ENCODE measurements at regions not wholly inside any gene's neighbourhood (a gene's known extent, or its start where the extent isn't known, plus 50 kb on each side); places are given as distances from the start of the nearest gene placed in this dataset.

GRCh38 chr2:60106836-60107529 lies 446.5 kb downstream of the BCL11A start:
- H3K4me1 ChIP-seq (ENCODE audit: control insufficient read depth in 2 of 2, insufficient read depth in 2 of 2, low read length in 1 of 2), result no peaks in the 10 kb centered on the region
- H3K27me3 ChIP-seq (ENCODE audit: control insufficient read depth in 1 of 2, insufficient read depth in 2 of 2, low read length in 2 of 2), result no peaks in the 10 kb centered on the region
- H3K36me3 ChIP-seq (ENCODE audit: control insufficient read depth in 2 of 2, insufficient read depth in 2 of 2, low read length in 1 of 2), result no peaks in the 10 kb centered on the region
- no peak overlapping the region for H3K4me3 ChIP-seq (ENCODE audit: low read depth in 1 of 2, low read length in 2 of 2)
- H3K9me3 ChIP-seq (ENCODE audit: control insufficient read depth in 2 of 2, insufficient read depth in 1 of 2, low read depth in 1 of 2, low read length in 1 of 2), result no peaks in the 10 kb centered on the region
- no peak overlapping the region for H3K27ac ChIP-seq (ENCODE audit: low read depth in 2 of 2, low read length in 1 of 2)
- WGBS, 2 donors, result 52 to 60% methylated on average over 2 of the region's 2 CpGs

DNA sequence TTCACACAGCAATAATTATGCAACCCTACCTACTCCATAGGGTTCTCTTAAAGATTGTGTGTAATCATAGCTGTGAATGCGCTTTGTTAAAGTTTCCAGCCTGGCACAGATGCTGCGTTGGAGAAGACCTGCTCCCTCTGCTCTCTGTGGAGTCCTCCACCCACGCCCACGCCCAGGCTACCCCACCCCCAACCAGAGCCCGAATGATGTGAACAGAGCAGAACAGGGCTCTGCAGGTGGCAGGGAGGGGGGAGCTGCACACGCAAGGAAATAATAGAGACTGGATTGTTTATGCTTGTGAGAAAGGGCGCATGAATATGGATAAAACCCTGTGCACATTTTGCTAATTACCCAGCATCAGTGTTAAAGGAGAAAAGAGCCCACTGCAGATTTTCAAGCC lies 447.5 kb downstream of the BCL11A start:
- Histone ChIP-seq H3K9me3 (ENCODE audit: control insufficient read depth in 2 of 2, insufficient read depth in 1 of 2, low read depth in 1 of 2, low read length in 1 of 2) (no peaks in the 10 kb centered on the region), H3K4me1 (ENCODE audit: control insufficient read depth in 2 of 2, insufficient read depth in 2 of 2, low read length in 1 of 2) (no peaks in the 10 kb centered on the region), H3K36me3 (ENCODE audit: control insufficient read depth in 2 of 2, insufficient read depth in 2 of 2, low read length in 1 of 2) (no peaks in the 10 kb centered on the region), H3K4me3 (ENCODE audit: low read depth in 1 of 2, low read length in 2 of 2) (no peak overlapping the region), H3K27me3 (ENCODE audit: control insufficient read depth in 1 of 2, insufficient read depth in 2 of 2, low read length in 2 of 2) (no peaks in the 10 kb centered on the region), H3K27ac (ENCODE audit: low read depth in 2 of 2, low read length in 1 of 2) (no peak overlapping the region)
- 80 to 88% methylated on average over 7 of the region's 7 CpGs for WGBS, 2 donors

DNA sequence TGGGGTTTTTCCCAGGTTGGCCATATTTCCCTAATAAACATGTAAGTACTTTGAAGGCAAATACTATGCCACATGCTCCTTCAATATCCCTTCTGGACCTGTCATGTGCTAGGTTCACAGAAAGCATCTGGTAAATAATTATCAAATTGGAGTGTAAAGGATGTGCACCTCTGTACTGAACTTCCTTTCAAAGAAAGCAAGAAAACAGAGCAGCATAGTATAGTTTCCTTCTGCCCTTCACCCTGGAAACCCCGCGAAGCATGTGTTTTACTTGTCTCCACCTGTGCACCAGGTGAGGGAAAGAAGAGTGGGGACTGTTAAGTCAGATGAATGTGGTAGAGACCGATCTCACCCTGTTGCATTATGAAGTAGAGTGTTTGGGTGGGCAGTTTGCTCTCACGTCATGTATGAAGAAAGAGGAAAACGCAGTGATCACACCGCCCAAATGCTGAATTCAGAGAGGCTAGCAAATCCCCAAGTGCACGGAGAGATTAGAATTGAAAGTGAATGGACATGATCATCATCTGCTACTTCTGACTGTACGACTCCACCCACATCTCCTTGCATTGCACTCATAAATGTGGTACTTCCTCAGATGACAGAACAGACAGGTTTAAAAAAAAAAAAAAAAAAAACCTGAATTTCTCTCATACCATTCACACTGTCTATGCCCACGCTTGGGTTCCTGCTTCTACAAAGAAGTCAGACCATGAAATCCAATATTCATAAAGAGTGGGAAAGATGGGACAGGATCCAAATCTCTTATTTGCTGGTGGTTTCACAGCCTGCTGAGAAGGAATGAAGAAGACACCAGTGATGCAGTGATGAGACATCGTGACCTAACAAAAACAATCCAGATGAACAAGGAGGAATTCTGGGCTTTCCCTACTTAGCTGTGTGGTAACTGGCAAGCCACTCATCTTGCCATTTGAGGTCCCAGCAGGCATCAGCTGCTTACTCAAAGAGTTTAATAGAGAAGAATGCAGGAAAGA lies 448.6 kb downstream of the BCL11A start:
- Histone ChIP-seq H3K27ac (ENCODE audit: low read depth in 2 of 2, low read length in 1 of 2) (no peak overlapping the region), H3K36me3 (ENCODE audit: control insufficient read depth in 2 of 2, insufficient read depth in 2 of 2, low read length in 1 of 2) (no peaks in the 10 kb centered on the region), H3K4me1 (ENCODE audit: control insufficient read depth in 2 of 2, insufficient read depth in 2 of 2, low read length in 1 of 2) (no peaks in the 10 kb centered on the region), H3K4me3 (ENCODE audit: low read depth in 1 of 2, low read length in 2 of 2) (no peak overlapping the region), H3K9me3 (ENCODE audit: control insufficient read depth in 2 of 2, insufficient read depth in 1 of 2, low read depth in 1 of 2, low read length in 1 of 2) (no peaks in the 10 kb centered on the region), H3K27me3 (ENCODE audit: control insufficient read depth in 1 of 2, insufficient read depth in 2 of 2, low read length in 2 of 2) (no peaks in the 10 kb centered on the region)
- WGBS, 2 donors, result 69 to 73% methylated on average over 10 of the region's 10 CpGs

- WGBS, 2 donors, result 79 to 81% methylated on average over 11 of the region's 11 CpGs
- H3K9me3 ChIP-seq (ENCODE audit: control insufficient read depth in 2 of 2, insufficient read depth in 1 of 2, low read depth in 1 of 2, low read length in 1 of 2), result peaks cover 0 to 6% of the 10 kb centered on the region in 2 donors
- H3K4me1 ChIP-seq (ENCODE audit: control insufficient read depth in 2 of 2, insufficient read depth in 2 of 2, low read length in 1 of 2), result peaks cover 0 to 2% of the 10 kb centered on the region in 2 donors
- no peak overlapping the region for H3K4me3 ChIP-seq (ENCODE audit: low read depth in 1 of 2, low read length in 2 of 2)
- H3K27ac ChIP-seq (ENCODE audit: low read depth in 2 of 2, low read length in 1 of 2), result no peak overlapping the region
- H3K27me3 ChIP-seq (ENCODE audit: control insufficient read depth in 1 of 2, insufficient read depth in 2 of 2, low read length in 2 of 2), result no peaks in the 10 kb centered on the region
- no peaks in the 10 kb centered on the region for H3K36me3 ChIP-seq (ENCODE audit: control insufficient read depth in 2 of 2, insufficient read depth in 2 of 2, low read length in 1 of 2)
Observed at GRCh38 chr2:60100034-60100433, 453.4 kb downstream of the BCL11A start.

GRCh38 chr2:60098996-60099395 lies 454.5 kb downstream of the BCL11A start:
- H3K4me1 ChIP-seq (ENCODE audit: control insufficient read depth in 2 of 2, insufficient read depth in 2 of 2, low read length in 1 of 2), result peaks cover 0 to 2% of the 10 kb centered on the region in 2 donors
- H3K27ac ChIP-seq (ENCODE audit: low read depth in 2 of 2, low read length in 1 of 2), result no peak overlapping the region
- H3K4me3 ChIP-seq (ENCODE audit: low read depth in 1 of 2, low read length in 2 of 2), result no peak overlapping the region
- 75% methylated on average over 3 of the region's 3 CpGs for WGBS, 2 donors
- H3K9me3 ChIP-seq (ENCODE audit: control insufficient read depth in 2 of 2, insufficient read depth in 1 of 2, low read depth in 1 of 2, low read length in 1 of 2), result peaks cover 0 to 6% of the 10 kb centered on the region in 2 donors
- no peaks in the 10 kb centered on the region for H3K27me3 ChIP-seq (ENCODE audit: control insufficient read depth in 1 of 2, insufficient read depth in 2 of 2, low read length in 2 of 2)
- H3K36me3 ChIP-seq (ENCODE audit: control insufficient read depth in 2 of 2, insufficient read depth in 2 of 2, low read length in 1 of 2), result no peaks in the 10 kb centered on the region

DNA sequence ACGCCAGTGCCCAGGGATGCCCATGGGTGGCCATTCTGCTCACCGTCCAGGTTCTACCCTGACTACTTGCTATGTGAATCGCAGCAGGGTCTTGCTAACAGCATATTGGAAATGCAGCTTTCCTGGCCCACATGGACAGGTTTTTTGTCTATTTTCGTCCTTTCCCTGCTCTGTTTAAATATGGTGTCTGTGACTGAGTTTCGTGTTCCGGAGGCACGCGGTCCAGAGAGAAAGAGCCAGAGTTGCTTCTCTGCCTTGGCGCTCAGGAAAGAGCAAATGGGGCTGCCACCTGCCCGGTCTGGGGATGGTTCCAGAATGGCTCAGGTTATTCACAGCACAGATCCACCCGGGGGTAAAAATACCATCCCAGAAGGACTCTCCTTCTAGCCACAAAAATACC lies 456.2 kb downstream of the BCL11A start:
- H3K27ac ChIP-seq (ENCODE audit: low read depth in 2 of 2, low read length in 1 of 2), result no peak overlapping the region
- peaks cover 0 to 6% of the 10 kb centered on the region in 2 donors for H3K9me3 ChIP-seq (ENCODE audit: control insufficient read depth in 2 of 2, insufficient read depth in 1 of 2, low read depth in 1 of 2, low read length in 1 of 2)
- no peaks in the 10 kb centered on the region for H3K36me3 ChIP-seq (ENCODE audit: control insufficient read depth in 2 of 2, insufficient read depth in 2 of 2, low read length in 1 of 2)
- peaks cover 0 to 2% of the 10 kb centered on the region in 2 donors for H3K4me1 ChIP-seq (ENCODE audit: control insufficient read depth in 2 of 2, insufficient read depth in 2 of 2, low read length in 1 of 2)
- 92 to 94% methylated on average over 11 of the region's 11 CpGs for WGBS, 2 donors
- H3K4me3 ChIP-seq (ENCODE audit: low read depth in 1 of 2, low read length in 2 of 2), result no peak overlapping the region
- H3K27me3 ChIP-seq (ENCODE audit: control insufficient read depth in 1 of 2, insufficient read depth in 2 of 2, low read length in 2 of 2), result no peaks in the 10 kb centered on the region

GRCh38 chr2:60096556-60096955 lies 456.9 kb downstream of the BCL11A start:
- Histone ChIP-seq H3K36me3 (ENCODE audit: control insufficient read depth in 2 of 2, insufficient read depth in 2 of 2, low read length in 1 of 2) (no peaks in the 10 kb centered on the region), H3K27ac (ENCODE audit: low read depth in 2 of 2, low read length in 1 of 2) (no peak overlapping the region), H3K27me3 (ENCODE audit: control insufficient read depth in 1 of 2, insufficient read depth in 2 of 2, low read length in 2 of 2) (no peaks in the 10 kb centered on the region), H3K9me3 (ENCODE audit: control insufficient read depth in 2 of 2, insufficient read depth in 1 of 2, low read depth in 1 of 2, low read length in 1 of 2) (peaks cover 0 to 6% of the 10 kb centered on the region in 2 donors), H3K4me1 (ENCODE audit: control insufficient read depth in 2 of 2, insufficient read depth in 2 of 2, low read length in 1 of 2) (peaks cover 0 to 2% of the 10 kb centered on the region in 2 donors), H3K4me3 (ENCODE audit: low read depth in 1 of 2, low read length in 2 of 2) (no peak overlapping the region)
- WGBS, 2 donors, result 89 to 90% methylated on average over 5 of the region's 5 CpGs

GRCh38 chr2:60095903-60096302 lies 457.6 kb downstream of the BCL11A start:
- Histone ChIP-seq H3K27me3 (ENCODE audit: control insufficient read depth in 1 of 2, insufficient read depth in 2 of 2, low read length in 2 of 2) (no peaks in the 10 kb centered on the region), H3K36me3 (ENCODE audit: control insufficient read depth in 2 of 2, insufficient read depth in 2 of 2, low read length in 1 of 2) (no peaks in the 10 kb centered on the region), H3K27ac (ENCODE audit: low read depth in 2 of 2, low read length in 1 of 2) (no peak overlapping the region), H3K4me3 (ENCODE audit: low read depth in 1 of 2, low read length in 2 of 2) (no peak overlapping the region), H3K9me3 (ENCODE audit: control insufficient read depth in 2 of 2, insufficient read depth in 1 of 2, low read depth in 1 of 2, low read length in 1 of 2) (peaks cover 0 to 6% of the 10 kb centered on the region in 2 donors), H3K4me1 (ENCODE audit: control insufficient read depth in 2 of 2, insufficient read depth in 2 of 2, low read length in 1 of 2) (peaks cover 0 to 2% of the 10 kb centered on the region in 2 donors)
- WGBS, 2 donors, result 67 to 76% methylated on average over 2 of the region's 2 CpGs

GRCh38 chr2:60095202-60095815 lies 458.1 kb downstream of the BCL11A start:
- Histone ChIP-seq H3K27me3 (ENCODE audit: control insufficient read depth in 1 of 2, insufficient read depth in 2 of 2, low read length in 2 of 2) (no peaks in the 10 kb centered on the region), H3K4me3 (ENCODE audit: low read depth in 1 of 2, low read length in 2 of 2) (no peak overlapping the region), H3K27ac (ENCODE audit: low read depth in 2 of 2, low read length in 1 of 2) (no peak overlapping the region), H3K4me1 (ENCODE audit: control insufficient read depth in 2 of 2, insufficient read depth in 2 of 2, low read length in 1 of 2) (peaks cover 0 to 2% of the 10 kb centered on the region in 2 donors), H3K36me3 (ENCODE audit: control insufficient read depth in 2 of 2, insufficient read depth in 2 of 2, low read length in 1 of 2) (no peaks in the 10 kb centered on the region), H3K9me3 (ENCODE audit: control insufficient read depth in 2 of 2, insufficient read depth in 1 of 2, low read depth in 1 of 2, low read length in 1 of 2) (peaks cover 0 to 6% of the 10 kb centered on the region in 2 donors)
- 67 to 88% methylated on average over 2 of the region's 2 CpGs for WGBS, 2 donors
